Islet precursor cell (in vitro differentiated cells): ENCODE measurements at regions not wholly inside any gene's neighbourhood (a gene's known extent, or its start where the extent isn't known, plus 50 kb on each side); places are given as distances from the start of the nearest gene placed in this dataset.
"Not testable (repeated sequence)": the region's sequence is repeated elsewhere in the genome, so short reads cannot be mapped to it uniquely, and the experiment has no call there.

ENCODE experiments used
- DNase-seq: peaks from one replicate; pipeline ENCODE4 v3.0.0-alpha.2; 2018

- DNase-seq = no peak
Measured at GRCh38 chr9:101846161-101846560, 107.7 kb upstream of the GRIN3A start.

DNA sequence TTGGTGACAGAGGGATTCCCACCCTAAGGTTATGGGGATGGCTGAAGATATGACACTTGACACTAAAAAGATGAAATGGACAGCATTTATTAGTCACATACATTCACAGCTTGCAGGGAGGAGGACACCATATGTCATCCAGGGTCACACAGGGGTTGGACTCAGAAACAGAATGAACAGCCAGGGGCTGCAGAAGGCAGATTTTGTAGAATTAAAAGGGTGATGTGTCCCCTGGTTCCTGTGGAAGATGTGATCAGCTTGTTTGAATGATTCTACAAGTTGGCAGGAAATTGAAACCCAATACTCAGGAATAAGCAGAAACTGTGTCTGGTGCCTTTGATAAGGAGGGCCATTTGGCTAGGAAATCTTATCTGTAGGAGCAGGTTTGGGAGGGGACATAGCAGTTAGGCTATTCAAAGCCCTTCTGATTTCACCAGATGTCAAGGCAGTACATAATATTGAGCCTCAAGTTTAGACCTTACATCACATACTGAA is 102.3 kb upstream of the GRIN3A start:
- DNase-seq = no peak

DNA sequence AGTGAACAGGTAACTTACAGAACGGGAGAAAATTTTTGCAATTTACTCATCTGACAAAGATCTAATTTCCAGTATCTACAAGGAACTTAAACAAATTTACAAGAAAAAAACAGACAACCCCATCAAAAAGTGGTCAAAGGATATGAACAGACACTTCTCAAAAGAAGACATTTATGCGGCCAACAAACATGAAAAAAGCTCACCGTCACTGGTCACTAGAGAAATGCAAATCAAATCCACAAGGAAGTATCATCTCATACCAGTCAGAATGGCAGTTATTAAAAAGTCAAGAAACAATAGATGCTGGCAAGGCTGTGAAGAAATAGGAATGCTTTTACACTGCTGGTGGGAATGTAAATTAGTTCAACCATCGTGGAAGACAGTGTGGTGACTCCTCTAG is 100.5 kb upstream of the GRIN3A start:
- not testable (repeated sequence) for DNase-seq

DNA sequence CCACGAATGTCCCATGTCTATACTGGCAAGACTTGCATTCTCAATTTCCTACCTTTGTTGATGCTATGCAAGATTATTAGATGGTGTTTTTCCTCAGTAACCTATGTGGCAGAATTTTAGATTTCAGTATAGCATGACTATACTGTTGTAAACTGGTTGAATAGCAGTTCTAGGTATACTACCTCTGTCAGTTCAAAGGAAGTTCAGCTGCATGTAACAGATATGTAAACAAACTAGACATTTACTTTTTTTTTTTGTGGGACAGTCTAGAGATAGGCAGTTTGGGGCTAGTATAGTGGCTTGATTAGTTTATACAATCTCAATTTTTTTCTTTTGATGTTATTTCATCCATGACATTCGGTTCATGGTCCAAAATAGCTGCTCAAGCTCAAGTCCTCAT is 97.6 kb upstream of the GRIN3A start:
- no peak for DNase-seq

DNA sequence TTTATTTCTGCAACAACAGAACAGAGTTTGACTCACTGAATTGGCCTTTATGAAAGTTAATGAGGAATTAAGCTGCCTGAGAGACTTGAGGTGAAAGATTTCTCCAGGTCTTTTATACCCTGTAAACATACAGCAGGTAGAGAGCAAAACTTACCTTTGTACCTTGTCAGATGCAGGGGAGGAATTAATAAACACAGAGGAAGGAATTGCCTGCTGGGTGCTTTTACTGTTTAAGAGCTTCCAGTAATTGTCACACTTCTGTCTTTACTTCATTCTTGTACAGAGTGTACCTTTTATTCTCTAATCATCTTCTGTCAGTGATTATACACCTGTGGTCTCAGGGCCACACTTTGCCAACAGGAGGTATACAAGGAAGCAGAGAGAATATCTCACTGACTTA is 94.0 kb upstream of the GRIN3A start:
- no peak for DNase-seq

GRCh38 chr9:101821450-101821849 is 83.0 kb upstream of the GRIN3A start:
- DNase-seq = not testable (repeated sequence)

DNA sequence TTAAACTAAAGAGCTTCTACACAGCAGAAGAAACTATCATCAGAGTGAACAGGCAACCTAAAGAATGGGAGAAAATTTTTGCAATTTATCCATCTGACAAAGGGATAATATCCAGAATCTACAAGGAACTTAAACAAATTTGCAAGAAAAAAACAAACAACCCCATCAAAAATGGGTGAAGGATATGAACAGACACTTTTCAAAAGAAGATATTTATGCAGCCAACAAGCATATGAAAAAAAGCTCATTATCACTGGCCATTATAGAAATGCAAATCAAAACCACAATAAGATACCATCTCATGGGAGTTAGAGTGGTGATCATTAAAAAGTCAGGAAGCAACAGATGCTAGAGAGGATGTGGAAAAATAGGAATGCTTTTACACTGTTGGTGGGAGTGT is 82.5 kb upstream of the GRIN3A start:
- not testable (repeated sequence) for DNase-seq

- no peak for DNase-seq
Measured at GRCh38 chr9:101814064-101814463, 75.6 kb upstream of the GRIN3A start.

- DNase-seq = not testable (repeated sequence)
Measured at GRCh38 chr9:101807879-101808278, 69.4 kb upstream of the GRIN3A start.

GRCh38 chr9:101796044-101796443 is 57.6 kb upstream of the GRIN3A start:
- no peak for DNase-seq

- DNase-seq = no peak
Measured at GRCh38 chr9:101795147-101795546, 56.7 kb upstream of the GRIN3A start.

DNA sequence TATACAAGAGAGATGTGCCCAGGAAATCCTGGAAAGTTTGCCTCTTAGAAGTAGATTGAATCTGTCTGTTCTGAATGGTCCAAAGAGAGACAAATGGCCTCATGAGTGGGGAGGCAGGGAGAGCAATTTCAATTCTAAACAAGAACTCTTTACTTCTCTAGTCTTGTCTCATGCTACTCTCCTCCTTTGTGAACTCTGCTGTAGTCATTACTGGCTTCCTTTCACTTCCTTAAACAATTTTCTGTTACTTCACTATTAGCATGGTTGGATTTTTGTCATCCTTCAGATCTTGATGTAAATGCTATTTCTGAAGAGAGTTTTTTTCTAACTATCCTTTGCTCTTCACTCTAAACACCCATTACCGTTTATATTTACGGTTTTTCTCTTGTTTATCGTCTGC is 54.0 kb upstream of the GRIN3A start:
- DNase-seq = no peak

- DNase-seq = peak; percentile 84
Measured at GRCh38 chr9:101791938-101792337, 53.5 kb upstream of the GRIN3A start.

- no peak for DNase-seq
Measured at GRCh38 chr9:101791533-101791932, 53.1 kb upstream of the GRIN3A start.
